NCI-H1436 treated with DMSO at 0.1 percent for 48 hours (cell line): ENCODE measurements at regions not wholly inside any gene's neighbourhood (a gene's known extent, or its start where the extent isn't known, plus 50 kb on each side); places are given as distances from the start of the nearest gene placed in this dataset.

Experiments used
- DNase-seq: peaks from one replicate; lab custom pipeline; 2025; lab: John Stamatoyannopoulos, UW

GRCh38 chr9:20291201-20291600 lies 331.1 kb downstream of the MLLT3 start:
- no peak for DNase-seq

- no peak for DNase-seq
These were observed 332.0 kb downstream of the MLLT3 start for GRCh38 chr9:20290257-20290656.

GRCh38 chr9:20289423-20290010 lies 332.8 kb downstream of the MLLT3 start:
- DNase-seq, result no peak

- no peak for DNase-seq
These were observed 335.3 kb downstream of the MLLT3 start for GRCh38 chr9:20286969-20287368.

DNA sequence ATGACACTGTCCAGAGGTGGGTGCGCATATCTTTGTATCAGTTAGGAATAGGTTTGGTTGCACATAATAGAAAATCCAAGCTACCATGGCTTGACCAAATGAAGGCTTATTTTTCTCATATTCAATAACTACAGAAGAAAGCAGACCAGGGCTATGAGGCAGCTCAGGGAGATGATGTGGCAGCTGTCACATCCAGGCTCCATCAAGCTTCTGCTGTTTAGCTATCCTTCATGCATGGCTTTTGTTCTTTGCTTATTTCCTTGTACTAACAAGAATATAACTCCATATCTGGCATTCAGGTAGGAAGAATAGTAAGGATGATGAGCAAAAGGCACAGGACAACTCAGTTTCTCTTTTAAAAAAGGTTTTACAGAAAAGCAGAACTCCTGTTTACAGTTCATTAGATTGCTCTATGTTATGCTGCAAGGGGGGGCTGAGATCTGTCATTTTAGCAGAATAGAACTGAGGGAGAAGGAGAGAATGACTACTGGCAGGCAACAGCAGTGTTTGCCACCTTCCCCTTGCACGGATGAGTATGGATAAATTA lies 336.1 kb downstream of the MLLT3 start:
- no peak for DNase-seq

DNA sequence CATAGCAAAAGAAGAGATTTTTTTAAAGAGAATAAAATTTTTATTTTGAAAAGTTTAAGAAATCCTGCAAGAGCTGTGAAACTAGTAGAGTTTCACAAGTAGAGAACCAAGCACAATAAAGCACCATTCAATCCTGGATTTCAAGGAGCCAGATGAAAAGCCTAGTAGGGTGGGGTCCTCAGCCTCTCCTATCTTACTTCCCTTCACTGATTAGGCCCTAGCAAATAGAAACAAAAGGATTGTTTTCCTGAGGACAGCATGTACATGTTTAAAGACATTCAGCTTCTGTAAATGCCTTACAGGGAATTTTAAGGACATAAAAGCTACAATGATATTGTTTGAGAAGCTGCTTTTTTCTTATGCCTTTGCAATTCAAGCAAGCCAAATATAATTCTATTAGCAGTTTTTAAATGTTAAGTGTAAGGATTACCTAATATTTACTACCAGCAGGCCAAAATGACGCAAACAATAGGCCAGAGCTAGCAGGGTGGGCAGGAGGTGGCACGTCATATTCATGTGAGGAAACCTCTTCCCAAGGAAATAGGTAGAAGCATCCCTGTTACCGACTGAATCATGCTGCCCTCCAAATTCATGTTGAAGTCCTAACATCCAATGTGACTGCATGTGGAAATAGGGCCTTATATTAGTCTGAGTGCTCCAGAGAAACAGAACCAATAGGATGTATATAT lies 337.6 kb downstream of the MLLT3 start:
- DNase-seq, result no peak

GRCh38 chr9:20280330-20280729 lies 342.0 kb downstream of the MLLT3 start:
- DNase-seq, result no peak

DNA sequence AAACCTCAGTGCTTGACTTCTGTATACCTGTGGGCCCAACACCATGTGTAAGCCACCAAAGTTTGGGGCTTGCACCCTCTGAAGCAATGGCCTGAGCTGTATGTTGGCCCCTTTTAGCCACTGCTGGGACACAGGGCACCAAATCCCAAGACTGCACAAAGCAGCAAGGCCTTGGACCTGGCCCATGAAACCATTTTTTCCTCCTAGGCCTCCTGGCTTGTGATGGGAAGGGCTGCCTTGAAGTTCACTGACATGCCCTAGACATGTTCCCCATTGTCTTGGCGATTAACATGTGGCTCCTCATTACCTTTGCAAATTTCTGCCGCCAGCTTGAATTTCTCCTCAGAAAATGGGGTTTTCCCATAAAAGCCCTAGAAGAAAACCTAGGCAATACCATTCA lies 345.5 kb downstream of the MLLT3 start:
- DNase-seq, result no peak

DNA sequence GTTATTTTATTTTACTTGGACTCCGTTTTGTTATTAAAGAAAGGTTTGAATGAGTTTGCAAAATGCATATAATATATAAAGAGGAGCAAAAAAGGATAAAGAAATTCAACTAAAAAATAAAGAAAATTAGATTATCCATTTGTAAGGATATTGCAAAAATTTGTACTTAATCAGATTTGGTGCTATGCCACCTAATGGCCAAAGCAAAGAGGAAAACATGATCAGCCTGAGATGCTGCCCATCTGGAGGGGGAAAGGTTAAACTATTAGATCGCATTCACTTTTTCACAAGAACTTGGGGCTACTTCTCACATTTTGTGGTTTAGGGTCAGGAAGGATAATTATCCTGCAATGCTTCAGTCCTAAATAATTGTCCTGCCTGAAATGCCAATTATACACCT lies 350.6 kb downstream of the MLLT3 start:
- DNase-seq, result no peak

DNA sequence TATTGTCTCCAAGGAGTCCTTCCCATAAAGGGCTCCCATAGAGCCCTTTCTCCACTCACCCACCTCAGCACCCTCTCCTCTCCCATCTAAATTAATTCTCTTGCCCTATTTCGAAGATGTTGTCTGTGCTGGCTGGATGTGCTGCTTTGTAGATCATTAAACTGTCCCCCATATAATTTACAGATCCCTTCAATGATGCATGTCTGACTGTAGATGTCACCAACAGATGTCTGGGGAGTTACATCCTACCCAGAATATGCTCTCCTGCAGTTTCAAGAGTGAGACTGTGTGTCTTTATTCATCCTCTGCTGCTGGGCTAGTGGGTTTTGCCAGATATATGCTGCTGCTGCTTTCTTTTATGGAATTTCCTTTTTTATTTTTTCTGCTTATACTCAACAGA lies 351.2 kb downstream of the MLLT3 start:
- DNase-seq, result no peak

DNA sequence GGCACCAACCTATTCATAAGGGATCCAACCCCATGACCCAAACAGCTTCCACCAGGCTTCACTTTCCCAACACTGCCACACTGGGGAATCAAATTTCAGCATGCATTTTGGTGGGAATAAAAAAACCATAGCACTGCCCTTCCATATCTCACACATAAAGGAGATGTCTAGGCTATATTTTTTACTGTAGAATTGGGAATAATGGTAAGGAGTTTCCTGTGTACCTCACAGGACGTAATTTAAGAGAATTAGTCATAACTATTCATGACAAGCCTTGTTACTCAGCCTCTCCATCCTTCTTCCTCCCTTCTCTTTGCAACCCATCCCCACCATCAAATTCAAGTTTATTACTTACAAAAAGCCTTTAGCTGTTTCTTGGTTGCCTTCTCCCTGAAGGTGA lies 352.1 kb downstream of the MLLT3 start:
- DNase-seq, result no peak

DNA sequence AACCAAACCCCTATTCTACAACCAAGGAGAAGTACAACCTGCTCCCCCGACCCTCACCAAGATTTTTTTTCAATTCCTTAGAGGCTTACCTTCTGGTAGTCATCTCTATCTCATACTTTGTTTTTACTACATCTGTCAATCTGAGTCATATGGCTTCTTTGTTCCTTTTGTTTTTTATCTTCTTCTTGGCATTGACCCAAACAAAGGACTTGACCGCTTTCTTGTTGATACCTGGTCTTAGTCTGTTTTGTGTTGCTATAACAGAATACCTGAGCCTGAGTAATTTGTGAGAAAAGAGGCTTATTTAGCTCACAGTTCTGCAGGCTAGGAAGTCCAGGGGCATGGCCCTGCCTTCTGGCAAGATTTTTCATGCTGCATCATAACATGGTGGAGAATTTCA lies 352.7 kb downstream of the MLLT3 start:
- no peak for DNase-seq

DNA sequence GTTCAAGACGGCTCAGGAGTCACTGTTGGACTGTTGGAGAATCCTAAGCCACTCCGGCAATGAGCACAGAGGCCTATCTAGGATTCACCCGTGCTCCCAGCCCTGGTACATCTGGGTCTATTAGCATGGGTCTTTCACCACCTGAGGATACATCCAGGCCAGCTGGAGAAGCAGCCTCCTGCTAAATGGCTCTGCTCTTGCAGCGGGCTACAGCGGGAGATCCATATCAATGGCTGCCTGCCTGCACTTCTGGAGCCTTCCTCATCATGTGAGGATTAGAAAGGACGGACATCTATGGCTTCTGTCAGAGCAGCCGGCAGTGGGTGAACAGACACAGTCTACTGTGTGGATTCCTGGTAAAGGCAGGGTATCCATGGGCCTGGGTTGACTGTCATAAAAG lies 357.4 kb downstream of the MLLT3 start:
- DNase-seq, result no peak

DNA sequence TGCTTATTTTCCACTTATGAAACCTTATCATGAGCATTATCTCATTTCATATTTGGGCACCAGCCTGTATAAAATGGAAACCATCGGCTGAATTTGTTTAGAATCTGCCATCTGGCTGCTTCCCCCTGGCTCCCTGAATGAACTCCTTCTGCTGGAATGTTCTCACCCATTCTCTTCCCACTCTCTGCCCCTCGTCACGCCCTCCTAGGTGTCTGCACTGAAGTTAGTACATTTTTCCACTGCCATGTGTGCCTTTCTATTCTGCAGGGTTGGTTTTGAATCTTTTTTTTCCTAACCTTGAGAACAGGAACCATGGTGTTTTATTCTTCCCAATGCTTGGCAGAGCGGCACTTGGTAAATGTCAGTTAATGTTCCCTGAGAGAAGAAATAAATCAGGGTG lies 359.7 kb downstream of the MLLT3 start:
- no peak for DNase-seq

DNA sequence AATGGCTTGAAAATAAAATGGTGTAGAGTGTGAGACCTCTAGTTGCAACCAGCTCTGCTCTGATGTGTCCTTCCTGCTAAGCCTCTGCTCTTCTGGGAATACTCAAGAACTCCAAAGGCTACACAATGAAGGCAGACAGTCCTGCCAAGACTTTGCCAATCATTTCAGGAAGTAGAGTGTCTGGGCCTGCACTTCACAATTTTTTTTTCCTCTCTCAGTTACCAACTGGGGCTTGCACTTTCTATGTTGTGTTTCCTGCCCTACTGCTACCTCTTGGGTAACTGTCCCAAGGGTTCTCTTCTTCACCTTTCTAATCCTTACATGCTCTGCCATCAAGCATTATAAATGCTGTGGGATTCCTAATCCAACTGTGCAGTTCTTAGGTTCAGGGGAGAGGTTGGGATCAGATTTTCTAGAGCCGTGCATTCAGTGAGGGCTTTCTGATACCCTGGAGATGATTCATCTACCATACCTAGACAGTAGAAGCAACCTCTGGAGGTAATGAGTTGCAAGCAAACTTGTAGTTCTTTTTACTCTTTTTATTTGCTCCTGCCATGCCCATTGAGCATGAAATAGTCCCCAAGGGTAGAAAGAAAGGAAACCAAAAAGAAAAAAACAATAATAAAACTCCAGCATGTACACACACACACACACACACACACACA lies 365.9 kb downstream of the MLLT3 start:
- no peak for DNase-seq

GRCh38 chr9:20255052-20255451 lies 367.2 kb downstream of the MLLT3 start:
- no peak for DNase-seq

DNA sequence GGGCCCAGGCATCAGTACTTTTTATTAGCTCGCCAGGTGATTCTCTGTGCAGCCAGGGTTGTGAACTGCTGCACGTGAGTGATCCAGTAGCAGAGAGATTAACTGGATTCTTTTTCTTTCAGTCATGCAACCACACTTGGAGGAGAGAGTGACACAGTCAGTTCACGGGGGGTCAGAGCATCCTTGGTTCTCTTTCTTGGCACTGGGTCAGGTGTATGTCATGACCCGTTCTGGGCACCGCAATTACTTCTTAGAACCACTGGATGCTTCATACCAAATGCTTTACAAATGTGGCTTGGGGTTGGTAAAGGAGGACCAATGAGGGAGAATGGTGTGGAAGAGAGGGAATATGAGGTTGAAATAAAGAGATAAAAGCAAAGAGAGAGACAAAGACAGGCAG lies 368.7 kb downstream of the MLLT3 start:
- no peak for DNase-seq

GRCh38 chr9:20252778-20253177 lies 369.5 kb downstream of the MLLT3 start:
- no peak for DNase-seq

DNA sequence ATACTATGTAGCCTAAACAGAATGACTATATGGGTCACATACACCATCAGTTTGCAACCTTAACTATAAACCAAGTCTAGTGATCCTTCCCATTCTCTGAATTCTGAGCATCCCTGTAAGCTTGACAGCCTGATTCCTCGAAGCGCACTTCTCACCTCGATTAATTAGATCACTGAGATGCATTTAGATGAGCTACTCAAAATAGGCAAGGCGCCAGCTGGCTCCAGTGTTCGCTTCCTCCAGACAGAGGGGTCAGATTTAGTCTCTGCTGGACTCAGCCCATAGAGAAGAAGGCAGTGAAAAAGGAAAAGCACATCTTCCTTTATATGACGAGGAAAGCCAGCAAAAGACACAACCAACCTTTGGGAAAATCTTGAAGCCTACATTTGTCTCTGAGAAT lies 371.5 kb downstream of the MLLT3 start:
- DNase-seq, result no peak

- DNase-seq, result no peak
These were observed 378.0 kb downstream of the MLLT3 start for GRCh38 chr9:20244271-20244670.

DNA sequence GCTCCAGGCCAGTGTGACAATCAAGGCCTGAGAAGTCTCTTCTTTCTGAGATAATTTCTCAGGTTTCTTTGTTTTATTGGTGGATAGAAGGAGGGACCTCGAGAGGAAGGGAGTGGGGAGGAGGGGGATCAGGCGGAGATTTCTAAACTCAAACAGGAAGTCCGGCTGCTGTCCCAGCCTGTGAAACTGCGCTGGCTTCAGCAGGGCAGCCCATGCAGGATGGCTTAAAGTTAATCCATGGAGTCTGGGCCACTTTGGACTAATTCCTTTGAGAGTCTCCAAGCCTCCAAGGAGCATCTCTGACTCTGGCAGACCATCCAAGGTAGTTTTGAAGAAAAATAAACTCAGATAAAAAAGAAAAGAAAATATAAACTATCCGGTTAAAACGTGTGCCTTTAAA lies 378.5 kb downstream of the MLLT3 start:
- no peak for DNase-seq

- DNase-seq, result no peak
These were observed 379.6 kb downstream of the MLLT3 start for GRCh38 chr9:20242510-20243189.

DNA sequence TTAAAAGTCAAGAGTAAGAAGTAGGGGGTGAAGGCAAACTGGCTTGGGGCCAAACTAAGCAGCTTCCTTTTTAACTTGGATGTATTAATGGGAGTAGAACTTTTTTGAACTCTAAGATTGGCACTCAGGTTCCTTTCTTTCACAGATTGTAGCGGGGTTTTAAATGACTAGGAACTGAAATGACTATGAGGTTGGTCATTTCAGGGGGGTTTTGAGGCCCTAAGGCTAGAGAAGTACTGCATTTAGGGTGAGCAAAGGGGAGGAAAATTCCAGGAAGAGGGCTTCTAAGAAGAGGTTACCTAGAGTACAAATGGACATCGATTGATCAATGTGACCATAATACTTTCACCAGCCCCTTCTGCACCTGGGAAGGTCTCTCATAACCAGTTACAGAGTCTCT lies 381.8 kb downstream of the MLLT3 start:
- no peak for DNase-seq
